GM18505 (cell line): ENCODE measurements at regions not wholly inside any gene's neighbourhood (a gene's known extent, or its start where the extent isn't known, plus 50 kb on each side); places are given as distances from the start of the nearest gene placed in this dataset.

ENCODE experiments used
- ATAC-seq: cut with Tn5 transposase; IDR thresholded peaks from one replicate; pipeline ENCODE4 v1.9.1; 2021; ENCODE audit not compliant: unreplicated experiment
- POLR2A ChIP-seq: IDR thresholded peaks from 4 replicates; pipeline ENCODE4 v1.6.1; 2011; ENCODE audit warnings: borderline replicate concordance; ENCODE audit not compliant: insufficient read depth, insufficient read length; ENCODE audit errors: extremely low read depth

DNA sequence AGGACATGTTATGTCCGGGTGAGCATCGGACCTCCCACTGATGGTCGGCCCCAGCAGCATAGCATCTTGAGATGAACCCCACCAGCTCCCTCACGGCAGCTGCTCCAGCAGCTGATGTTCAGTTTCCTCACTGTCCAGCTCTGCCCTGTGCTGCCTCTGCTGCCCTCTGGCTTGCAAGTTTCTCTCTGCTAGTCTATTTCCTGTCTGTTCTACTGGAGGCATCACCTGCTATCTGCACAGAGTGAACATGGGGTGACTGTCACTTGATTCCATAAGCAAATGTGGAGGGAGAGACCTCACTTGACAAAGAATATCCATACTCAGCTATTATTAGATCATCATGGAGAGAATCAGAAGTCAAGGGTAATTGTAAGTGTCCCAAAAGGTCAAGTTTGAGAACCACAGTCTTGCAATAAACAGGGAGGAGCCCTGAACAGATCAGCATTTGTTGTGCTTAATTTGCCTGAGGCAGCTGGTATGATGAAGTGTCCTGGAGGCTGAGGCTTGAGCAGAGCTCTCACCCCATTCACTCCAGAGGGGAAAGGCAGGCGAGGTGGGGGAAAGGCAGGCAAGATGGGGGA lies 702.8 kb downstream of the SEMA5A start:
- ATAC-seq, result no peak
- no peak for TF ChIP-seq POLR2A

- TF ChIP-seq POLR2A, result no peak
- no peak for ATAC-seq
These were observed 702.1 kb downstream of the SEMA5A start for GRCh38 chr5:8843771-8844170.

DNA sequence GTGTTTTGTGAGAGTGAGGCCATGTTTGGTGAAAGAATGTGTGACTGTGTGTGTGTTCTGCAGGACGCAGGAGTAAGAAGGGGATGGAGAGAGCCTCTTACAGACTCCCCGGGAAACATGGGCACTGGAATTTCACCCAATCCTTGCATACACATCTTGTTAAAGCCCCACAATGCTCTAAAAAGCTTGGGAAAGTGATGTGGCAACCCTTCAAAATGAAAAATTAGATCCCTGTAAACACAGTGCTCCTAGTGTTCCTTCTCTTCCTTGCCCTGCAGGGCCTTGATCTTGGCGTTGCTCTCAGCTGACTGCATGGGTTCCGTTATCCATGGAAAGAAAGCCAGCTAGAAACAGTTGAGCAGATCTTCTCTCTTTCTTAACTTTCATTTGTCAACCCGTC lies 701.7 kb downstream of the SEMA5A start:
- TF ChIP-seq POLR2A, result no peak
- no peak for ATAC-seq

DNA sequence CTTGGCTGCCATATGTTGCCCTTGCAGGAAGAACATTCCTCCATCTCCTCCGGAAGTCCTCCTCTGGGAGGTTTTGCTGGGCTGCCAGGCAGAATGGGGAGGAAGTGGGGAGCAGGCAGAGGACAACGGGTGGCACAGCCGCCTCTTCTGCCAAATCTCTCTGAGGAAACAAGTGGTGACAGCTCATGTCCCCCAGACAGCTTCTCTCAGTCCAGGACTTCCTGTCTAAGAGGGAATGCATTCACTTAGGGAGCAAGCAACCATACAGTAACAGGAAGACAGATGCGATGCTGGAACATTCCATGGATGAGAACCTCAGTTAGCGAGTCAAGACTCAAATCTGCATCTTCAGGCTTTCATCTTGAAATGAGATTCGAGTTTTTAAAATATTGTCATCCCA lies 701.0 kb downstream of the SEMA5A start:
- ATAC-seq, result no peak
- TF ChIP-seq POLR2A, result no peak

DNA sequence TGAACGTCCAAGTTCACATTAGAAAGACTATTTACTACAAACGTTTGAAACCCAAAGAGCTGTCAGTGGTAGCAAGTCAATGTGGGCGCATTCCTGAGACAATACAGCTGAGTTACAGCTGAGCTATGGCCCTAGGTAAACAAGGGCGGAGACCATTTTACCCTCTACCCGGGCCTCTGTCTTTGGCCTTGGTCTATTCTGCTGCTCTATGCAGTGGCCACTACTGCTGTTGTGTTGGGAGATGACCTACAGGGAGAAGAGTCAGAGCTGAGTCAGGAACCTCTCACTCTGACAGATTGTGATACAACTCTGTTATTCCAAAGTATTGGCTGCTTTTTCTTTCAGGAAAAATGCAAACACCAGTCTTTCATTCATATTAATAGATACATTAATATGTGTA lies 700.6 kb downstream of the SEMA5A start:
- TF ChIP-seq POLR2A, result no peak
- no peak for ATAC-seq

DNA sequence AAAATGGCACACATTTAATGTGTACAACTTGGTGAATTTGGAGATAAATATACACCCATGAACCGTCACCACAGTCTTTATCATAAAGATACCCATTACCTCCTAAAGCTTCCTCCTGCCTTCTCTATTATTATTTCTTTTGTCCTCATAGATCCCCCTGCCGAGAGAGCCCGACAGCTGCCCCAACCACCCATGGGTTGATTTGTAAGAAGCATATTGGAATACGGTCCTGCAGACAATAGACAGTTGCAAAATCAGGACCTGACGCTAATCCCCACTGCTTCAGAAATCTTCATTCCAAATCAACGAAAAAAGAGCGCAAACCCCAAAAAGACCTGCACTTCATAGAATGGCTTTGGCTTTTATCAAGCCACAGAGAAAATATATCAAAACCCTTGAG lies 697.5 kb downstream of the SEMA5A start:
- no peak for ATAC-seq
- no peak for TF ChIP-seq POLR2A

DNA sequence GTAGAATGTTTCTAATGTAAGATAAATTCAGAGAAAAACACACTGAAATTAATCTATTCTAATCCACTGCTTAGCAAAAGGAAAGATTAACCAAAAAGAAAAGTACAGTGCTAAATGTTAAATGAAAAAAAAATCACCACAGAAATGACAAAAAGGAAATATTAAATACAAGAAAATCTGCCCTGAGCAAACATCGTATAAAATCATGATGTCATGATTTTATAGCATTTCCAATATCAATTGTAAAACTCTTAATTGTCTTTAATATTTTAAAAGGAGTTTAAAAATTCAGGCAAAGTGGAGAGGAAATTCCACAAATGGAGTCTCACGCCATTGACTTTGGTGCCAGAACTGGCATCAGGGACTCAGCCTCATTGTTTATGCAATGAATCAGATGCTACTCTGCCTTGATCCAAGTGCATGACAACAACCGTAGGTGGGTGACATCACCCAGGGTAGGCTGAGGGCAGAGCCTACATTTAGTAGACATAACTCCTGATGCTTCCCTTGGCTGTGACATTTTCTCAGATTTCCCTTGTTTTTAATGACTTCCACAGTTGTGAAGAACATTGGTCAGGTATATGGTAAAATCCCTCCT lies 696.8 kb downstream of the SEMA5A start:
- TF ChIP-seq POLR2A, result no peak
- ATAC-seq, result no peak

DNA sequence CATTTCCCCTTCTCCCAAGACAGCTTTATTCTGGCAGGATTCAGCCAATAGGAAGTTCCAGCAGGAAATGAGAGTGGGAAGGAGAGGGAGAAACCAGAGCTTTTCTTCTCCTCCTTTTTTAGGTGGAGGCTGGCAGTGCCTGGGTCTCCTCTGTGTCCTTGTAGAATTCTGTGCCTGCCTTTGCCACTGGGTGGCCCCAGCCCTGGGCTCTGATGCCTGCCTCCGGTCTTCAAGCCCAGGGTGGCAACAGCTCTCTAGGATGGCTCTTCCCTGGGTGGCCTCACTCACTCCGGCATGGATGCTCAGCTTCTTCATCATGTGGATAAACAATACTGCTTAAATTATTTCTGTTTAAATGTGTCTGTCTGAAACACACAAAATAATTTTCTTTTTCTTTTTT lies 694.8 kb downstream of the SEMA5A start:
- ATAC-seq, result no peak

GRCh38 chr5:8857051-8857450 lies 688.8 kb downstream of the SEMA5A start:
- ATAC-seq, result no peak

More for the DNA sequence above, 694.8 kb downstream of the SEMA5A start:
- TF ChIP-seq POLR2A, result no peak

GRCh38 chr5:8861764-8862163 lies 684.1 kb downstream of the SEMA5A start:
- ATAC-seq, result no peak
- no peak for TF ChIP-seq POLR2A

More at GRCh38 chr5:8857051-8857450, 688.8 kb downstream of the SEMA5A start:
- TF ChIP-seq POLR2A, result no peak

DNA sequence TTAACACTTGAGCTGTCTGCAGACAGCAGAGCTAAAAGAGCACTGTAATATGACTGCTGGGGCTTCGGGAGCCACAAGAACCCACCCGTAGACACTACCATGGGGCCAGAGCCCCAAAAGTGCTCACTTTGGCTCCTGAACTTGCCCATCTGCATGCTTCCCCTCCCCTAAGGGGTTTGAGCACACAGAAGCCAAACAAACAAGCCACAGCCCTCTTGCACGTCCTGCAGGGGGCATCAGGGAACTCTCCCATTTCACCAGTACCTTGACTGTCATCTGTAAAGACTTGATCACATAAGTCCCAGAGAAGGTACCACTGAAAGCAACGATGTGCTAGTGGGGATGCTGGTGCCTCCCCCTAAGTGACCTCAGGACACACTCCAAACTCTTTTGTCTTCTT lies 681.8 kb downstream of the SEMA5A start:
- no peak for TF ChIP-seq POLR2A
- ATAC-seq, result no peak

- no peak for ATAC-seq
- TF ChIP-seq POLR2A, result no peak
These were observed 680.6 kb downstream of the SEMA5A start for GRCh38 chr5:8865266-8865665.

DNA sequence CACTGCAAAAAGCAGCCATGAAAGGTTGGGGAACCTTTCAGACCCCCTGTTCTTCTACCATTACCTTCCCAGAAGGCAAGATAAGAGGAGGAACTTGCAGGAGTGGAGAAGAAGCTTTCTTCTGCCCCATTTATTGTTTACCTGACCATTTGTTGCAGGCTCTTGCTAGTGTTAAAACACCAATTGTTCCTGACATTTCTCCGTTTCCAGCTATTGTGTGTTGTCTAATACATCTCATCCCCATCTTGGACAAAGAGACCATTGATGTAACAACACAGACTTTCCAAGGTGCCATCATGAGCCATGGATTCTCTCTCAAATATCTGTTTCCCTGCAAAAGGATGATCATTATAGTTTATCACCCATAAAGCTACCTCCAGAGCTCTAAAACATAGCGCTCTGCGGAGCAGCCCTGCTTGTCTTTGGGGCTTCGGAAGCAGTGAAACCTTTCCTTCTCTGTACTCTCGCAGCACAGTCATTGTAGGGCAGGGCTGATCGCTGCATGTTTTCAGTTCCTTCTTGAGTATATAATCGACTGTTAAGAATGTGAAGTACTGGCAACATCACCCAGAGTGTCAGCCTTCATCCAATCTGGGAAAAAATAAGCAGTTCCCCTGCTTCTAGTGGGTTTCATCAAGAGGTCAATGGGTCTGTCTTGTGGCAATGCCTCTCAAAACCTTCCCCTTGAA lies 680.0 kb downstream of the SEMA5A start:
- no peak for ATAC-seq
- TF ChIP-seq POLR2A, result no peak

GRCh38 chr5:8868283-8868682 lies 677.6 kb downstream of the SEMA5A start:
- TF ChIP-seq POLR2A, result no peak
- no peak for ATAC-seq

- TF ChIP-seq POLR2A, result no peak
- ATAC-seq, result no peak
These were observed 675.9 kb downstream of the SEMA5A start for GRCh38 chr5:8869932-8870331.

- no peak for ATAC-seq
- no peak for TF ChIP-seq POLR2A
These were observed 675.4 kb downstream of the SEMA5A start for GRCh38 chr5:8870349-8870958.
